H1 (cell line): ENCODE measurements at regions not wholly inside any gene's neighbourhood (a gene's known extent, or its start where the extent isn't known, plus 50 kb on each side); places are given as distances from the start of the nearest gene placed in this dataset.

Experiments
- BACH1 ChIP-seq: IDR thresholded peaks from 2 replicates; pipeline ENCODE4 v1.6.1; 2012; ENCODE audit warnings: low read length, improper control_type of control experiment
- GTF2F1 ChIP-seq: IDR thresholded peaks from 2 replicates; pipeline ENCODE4 v1.6.1; 2012; ENCODE audit warnings: low read depth, low read length, improper control_type of control experiment, borderline replicate concordance
- KDM1A ChIP-seq: fragments of 200-600, 300-600 bp; sonication (generic); IDR thresholded peaks from 2 replicates; pipeline ENCODE4 v1.7.1; 2016; ENCODE audit warnings: mild to moderate bottlenecking, low read length, borderline replicate concordance
- MAFK ChIP-seq: IDR thresholded peaks from 2 replicates; pipeline ENCODE4 v1.6.1; 2012; ENCODE audit warnings: low read depth, mild to moderate bottlenecking, improper control_type of control experiment, low read length
- PHF8 ChIP-seq: fragments of 200-600 bp; sonication (generic); conservative IDR thresholded peaks from 2 replicates; pipeline ENCODE4 v1.7.1; 2012; ENCODE audit warnings: low read depth, mild to moderate bottlenecking, inconsistent platforms, low read length, moderate library complexity
- POLR2AphosphoS5 ChIP-seq: IDR thresholded peaks from 2 replicates; pipeline ENCODE4 v1.6.1; 2011; ENCODE audit warnings: low read depth, low read length
- RAD21 ChIP-seq, 2 experiments: IDR thresholded peaks in 1 of 2; conservative IDR thresholded peaks in 1 of 2; 2 replicates each; pipeline ENCODE4 v1.6.1; 2011; ENCODE audit warnings: low read depth in 2 of 2, low read length in 2 of 2, improper control_type of control experiment in 1 of 2, inconsistent platforms in 1 of 2, mild to moderate bottlenecking in 1 of 2, moderate library complexity in 1 of 2
- SIN3A ChIP-seq, 2 experiments: IDR thresholded peaks in 1 of 2; conservative IDR thresholded peaks in 1 of 2; 2 replicates each; pipeline ENCODE4 v1.6.1; 2011 to 2012; ENCODE audit warnings: low read length in 2 of 2, improper control_type of control experiment in 1 of 2, low read depth in 1 of 2, mild to moderate bottlenecking in 1 of 2
- SIX5 ChIP-seq: IDR thresholded peaks from 2 replicates; pipeline ENCODE4 v1.6.1; 2011; ENCODE audit warnings: mild to moderate bottlenecking, low read depth, low read length
- SP1 ChIP-seq: IDR thresholded peaks from 2 replicates; pipeline ENCODE4 v1.6.1; 2011; ENCODE audit warnings: low read depth, low read length
- TF ChIP-seq, protein P1 (sequence below): fragments of 300-600 bp; sonication (generic); IDR thresholded peaks from 2 replicates; pipeline ENCODE4 v1.7.1; 2012; ENCODE audit warnings: low read length, moderate library complexity, mild to moderate bottlenecking, inconsistent platforms; ENCODE audit not compliant: insufficient replicate concordance
- TF ChIP-seq, protein P2 (sequence below): IDR thresholded peaks from 2 replicates; pipeline ENCODE4 v1.6.1; 2012; ENCODE audit warnings: inconsistent platforms

DNA sequence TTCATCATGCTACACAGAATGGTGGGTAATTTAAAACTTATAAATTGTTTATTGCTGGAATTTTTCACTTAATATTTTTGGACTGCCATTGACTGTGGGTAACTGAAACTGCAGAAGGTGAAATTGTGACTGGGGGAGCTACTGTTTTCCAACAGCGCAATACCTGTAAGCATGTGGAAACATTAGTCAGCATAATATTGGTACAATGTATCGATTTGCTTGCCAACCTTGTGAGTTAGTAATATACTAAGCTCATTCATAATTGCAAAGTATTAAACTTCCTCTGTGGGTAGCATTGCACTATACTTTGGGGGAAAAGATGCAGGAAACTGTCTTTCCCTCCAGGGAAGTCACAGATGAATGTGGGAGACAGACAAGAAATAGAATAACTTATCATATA lies 766.5 kb downstream of the HDGFL1 start (continued):
- TF ChIP-seq, protein P1, sequence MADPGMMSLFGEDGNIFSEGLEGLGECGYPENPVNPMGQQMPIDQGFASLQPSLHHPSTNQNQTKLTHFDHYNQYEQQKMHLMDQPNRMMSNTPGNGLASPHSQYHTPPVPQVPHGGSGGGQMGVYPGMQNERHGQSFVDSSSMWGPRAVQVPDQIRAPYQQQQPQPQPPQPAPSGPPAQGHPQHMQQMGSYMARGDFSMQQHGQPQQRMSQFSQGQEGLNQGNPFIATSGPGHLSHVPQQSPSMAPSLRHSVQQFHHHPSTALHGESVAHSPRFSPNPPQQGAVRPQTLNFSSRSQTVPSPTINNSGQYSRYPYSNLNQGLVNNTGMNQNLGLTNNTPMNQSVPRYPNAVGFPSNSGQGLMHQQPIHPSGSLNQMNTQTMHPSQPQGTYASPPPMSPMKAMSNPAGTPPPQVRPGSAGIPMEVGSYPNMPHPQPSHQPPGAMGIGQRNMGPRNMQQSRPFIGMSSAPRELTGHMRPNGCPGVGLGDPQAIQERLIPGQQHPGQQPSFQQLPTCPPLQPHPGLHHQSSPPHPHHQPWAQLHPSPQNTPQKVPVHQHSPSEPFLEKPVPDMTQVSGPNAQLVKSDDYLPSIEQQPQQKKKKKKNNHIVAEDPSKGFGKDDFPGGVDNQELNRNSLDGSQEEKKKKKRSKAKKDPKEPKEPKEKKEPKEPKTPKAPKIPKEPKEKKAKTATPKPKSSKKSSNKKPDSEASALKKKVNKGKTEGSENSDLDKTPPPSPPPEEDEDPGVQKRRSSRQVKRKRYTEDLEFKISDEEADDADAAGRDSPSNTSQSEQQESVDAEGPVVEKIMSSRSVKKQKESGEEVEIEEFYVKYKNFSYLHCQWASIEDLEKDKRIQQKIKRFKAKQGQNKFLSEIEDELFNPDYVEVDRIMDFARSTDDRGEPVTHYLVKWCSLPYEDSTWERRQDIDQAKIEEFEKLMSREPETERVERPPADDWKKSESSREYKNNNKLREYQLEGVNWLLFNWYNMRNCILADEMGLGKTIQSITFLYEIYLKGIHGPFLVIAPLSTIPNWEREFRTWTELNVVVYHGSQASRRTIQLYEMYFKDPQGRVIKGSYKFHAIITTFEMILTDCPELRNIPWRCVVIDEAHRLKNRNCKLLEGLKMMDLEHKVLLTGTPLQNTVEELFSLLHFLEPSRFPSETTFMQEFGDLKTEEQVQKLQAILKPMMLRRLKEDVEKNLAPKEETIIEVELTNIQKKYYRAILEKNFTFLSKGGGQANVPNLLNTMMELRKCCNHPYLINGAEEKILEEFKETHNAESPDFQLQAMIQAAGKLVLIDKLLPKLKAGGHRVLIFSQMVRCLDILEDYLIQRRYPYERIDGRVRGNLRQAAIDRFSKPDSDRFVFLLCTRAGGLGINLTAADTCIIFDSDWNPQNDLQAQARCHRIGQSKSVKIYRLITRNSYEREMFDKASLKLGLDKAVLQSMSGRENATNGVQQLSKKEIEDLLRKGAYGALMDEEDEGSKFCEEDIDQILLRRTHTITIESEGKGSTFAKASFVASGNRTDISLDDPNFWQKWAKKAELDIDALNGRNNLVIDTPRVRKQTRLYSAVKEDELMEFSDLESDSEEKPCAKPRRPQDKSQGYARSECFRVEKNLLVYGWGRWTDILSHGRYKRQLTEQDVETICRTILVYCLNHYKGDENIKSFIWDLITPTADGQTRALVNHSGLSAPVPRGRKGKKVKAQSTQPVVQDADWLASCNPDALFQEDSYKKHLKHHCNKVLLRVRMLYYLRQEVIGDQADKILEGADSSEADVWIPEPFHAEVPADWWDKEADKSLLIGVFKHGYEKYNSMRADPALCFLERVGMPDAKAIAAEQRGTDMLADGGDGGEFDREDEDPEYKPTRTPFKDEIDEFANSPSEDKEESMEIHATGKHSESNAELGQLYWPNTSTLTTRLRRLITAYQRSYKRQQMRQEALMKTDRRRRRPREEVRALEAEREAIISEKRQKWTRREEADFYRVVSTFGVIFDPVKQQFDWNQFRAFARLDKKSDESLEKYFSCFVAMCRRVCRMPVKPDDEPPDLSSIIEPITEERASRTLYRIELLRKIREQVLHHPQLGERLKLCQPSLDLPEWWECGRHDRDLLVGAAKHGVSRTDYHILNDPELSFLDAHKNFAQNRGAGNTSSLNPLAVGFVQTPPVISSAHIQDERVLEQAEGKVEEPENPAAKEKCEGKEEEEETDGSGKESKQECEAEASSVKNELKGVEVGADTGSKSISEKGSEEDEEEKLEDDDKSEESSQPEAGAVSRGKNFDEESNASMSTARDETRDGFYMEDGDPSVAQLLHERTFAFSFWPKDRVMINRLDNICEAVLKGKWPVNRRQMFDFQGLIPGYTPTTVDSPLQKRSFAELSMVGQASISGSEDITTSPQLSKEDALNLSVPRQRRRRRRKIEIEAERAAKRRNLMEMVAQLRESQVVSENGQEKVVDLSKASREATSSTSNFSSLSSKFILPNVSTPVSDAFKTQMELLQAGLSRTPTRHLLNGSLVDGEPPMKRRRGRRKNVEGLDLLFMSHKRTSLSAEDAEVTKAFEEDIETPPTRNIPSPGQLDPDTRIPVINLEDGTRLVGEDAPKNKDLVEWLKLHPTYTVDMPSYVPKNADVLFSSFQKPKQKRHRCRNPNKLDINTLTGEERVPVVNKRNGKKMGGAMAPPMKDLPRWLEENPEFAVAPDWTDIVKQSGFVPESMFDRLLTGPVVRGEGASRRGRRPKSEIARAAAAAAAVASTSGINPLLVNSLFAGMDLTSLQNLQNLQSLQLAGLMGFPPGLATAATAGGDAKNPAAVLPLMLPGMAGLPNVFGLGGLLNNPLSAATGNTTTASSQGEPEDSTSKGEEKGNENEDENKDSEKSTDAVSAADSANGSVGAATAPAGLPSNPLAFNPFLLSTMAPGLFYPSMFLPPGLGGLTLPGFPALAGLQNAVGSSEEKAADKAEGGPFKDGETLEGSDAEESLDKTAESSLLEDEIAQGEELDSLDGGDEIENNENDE, result no peak
- TF ChIP-seq SIX5, result no peak
- TF ChIP-seq, protein P2, sequence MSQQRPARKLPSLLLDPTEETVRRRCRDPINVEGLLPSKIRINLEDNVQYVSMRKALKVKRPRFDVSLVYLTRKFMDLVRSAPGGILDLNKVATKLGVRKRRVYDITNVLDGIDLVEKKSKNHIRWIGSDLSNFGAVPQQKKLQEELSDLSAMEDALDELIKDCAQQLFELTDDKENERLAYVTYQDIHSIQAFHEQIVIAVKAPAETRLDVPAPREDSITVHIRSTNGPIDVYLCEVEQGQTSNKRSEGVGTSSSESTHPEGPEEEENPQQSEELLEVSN, result no peak
- no peak for TF ChIP-seq GTF2F1
- no peak for TF ChIP-seq SIN3A (conservative IDR thresholded peaks at IDR 0.05 in 1 of 2, IDR thresholded peaks at IDR 0.05 in 1 of 2; ENCODE audit: low read depth in 1 of 2, low read length in 2 of 2)
- TF ChIP-seq BACH1, result no peak
- TF ChIP-seq PHF8, result no peak
- no peak for TF ChIP-seq KDM1A
- TF ChIP-seq POLR2AphosphoS5, result no peak
- no peak for TF ChIP-seq SP1
- no peak for TF ChIP-seq RAD21 (IDR thresholded peaks at IDR 0.05 in 1 of 2, conservative IDR thresholded peaks at IDR 0.05 in 1 of 2; ENCODE audit: low read depth in 2 of 2, low read length in 2 of 2)
- TF ChIP-seq MAFK, result no peak
